ENCODE measurements at regions not wholly inside any gene's neighbourhood (a gene's known extent, or its start where the extent isn't known, plus 50 kb on each side); places are given as distances from the start of the nearest gene placed in this dataset.

- no peak for TF ChIP-seq PATZ1 (CRISPR knock-in tag; IDR thresholded peaks at IDR 0.05; ENCODE audit: borderline replicate concordance)
These were observed 567.0 kb upstream of the ZEB2 start (continued) for GRCh38 chr2:145086910-145087309.

DNA sequence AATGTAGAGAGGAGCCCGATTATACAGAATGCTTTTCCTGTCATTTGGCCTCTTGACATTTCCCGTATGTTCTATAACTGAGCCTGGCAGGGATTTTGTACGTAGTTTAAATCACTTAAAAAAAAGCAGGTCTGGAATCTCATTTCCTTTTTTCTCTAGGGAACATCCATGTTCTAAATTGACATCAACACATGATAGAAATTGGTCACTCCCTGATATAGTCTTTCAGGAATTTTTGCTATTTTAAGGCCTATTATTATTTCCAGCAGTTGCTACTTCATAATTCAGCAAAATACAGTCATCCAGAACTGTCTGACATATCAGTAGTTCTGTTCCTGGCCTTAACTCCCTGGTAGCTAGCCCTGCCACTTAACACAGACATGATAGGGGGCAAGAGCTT lies 565.7 kb upstream of the ZEB2 start:
- TF ChIP-seq GLIS3 (CRISPR knock-in tag; IDR thresholded peaks at IDR 0.05) (no peak), ISL1 (CRISPR knock-in tag; IDR thresholded peaks at IDR 0.05) (peak; percentile 74), TCF4 (CRISPR knock-in tag; IDR thresholded peaks at IDR 0.05; ENCODE audit: borderline replicate concordance) (no peak), POU6F1 (CRISPR knock-in tag; IDR thresholded peaks at IDR 0.05; ENCODE audit: borderline replicate concordance, low read depth) (no peak), SNAI2 (CRISPR knock-in tag; IDR thresholded peaks at IDR 0.05) (no peak), BACH2 (CRISPR knock-in tag; IDR thresholded peaks at IDR 0.05; ENCODE audit: borderline replicate concordance) (no peak), ARNTL (CRISPR knock-in tag; IDR thresholded peaks at IDR 0.05; ENCODE audit: borderline replicate concordance, low read depth) (no peak)
- TF ChIP-seq, protein P1, sequence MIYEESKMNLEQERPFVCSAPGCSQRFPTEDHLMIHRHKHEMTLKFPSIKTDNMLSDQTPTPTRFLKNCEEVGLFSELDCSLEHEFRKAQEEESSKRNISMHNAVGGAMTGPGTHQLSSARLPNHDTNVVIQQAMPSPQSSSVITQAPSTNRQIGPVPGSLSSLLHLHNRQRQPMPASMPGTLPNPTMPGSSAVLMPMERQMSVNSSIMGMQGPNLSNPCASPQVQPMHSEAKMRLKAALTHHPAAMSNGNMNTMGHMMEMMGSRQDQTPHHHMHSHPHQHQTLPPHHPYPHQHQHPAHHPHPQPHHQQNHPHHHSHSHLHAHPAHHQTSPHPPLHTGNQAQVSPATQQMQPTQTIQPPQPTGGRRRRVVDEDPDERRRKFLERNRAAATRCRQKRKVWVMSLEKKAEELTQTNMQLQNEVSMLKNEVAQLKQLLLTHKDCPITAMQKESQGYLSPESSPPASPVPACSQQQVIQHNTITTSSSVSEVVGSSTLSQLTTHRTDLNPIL (CRISPR knock-in tag; IDR thresholded peaks at IDR 0.05; ENCODE audit: low read depth): 0 out of 2 replicates have a peak, but pooled peaks have one; percentile 27
- peak; percentile 82 for ATAC-seq

DNA sequence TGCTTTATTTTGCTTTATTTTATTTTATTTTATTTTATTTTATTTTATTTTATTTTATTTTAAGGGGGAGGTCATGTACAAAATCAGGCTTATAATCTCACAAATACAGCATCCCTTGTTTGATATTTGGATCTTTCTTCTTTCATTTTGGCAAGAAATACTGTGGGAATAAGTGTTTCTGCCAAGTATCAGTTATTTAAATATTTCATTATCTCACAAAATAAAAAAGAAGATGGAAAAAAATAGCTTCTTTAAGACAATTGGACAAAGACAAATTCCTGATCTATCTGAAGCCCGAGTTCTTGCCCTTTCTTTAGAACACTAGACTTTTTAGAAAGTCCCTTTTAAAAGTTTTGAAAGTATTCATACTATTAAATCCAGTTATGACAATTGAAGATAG lies 560.5 kb upstream of the ZEB2 start:
- no peak for ATAC-seq
- TF ChIP-seq TCF4 (CRISPR knock-in tag; IDR thresholded peaks at IDR 0.05; ENCODE audit: borderline replicate concordance): no peak
- no peak for TF ChIP-seq ZNF565 (CRISPR knock-in tag; conservative IDR thresholded peaks at IDR 0.05; ENCODE audit: low read depth)

DNA sequence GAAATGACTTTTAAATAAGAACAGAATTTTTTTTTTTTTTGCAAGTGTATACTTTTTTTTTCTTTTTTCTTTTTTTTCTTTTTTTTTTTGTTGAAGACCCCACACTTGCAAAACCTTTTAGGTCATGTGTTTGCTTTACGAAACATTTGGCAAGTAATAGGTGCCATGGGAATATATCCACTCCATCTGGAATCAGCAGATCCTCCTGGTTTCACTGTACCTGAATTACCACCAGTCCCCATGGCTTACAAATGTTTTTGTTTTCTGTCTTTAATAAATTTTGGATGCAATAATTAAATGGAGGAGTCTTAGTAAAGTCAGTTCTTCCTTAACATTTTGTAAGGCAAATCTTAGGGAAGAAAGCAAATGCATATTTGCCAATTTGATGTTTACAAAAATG lies 559.7 kb upstream of the ZEB2 start:
- no peak for TF ChIP-seq ISL1 (CRISPR knock-in tag; IDR thresholded peaks at IDR 0.05)
- TF ChIP-seq ZNF70 (CRISPR knock-in tag; IDR thresholded peaks at IDR 0.05): no peak
- no peak for TF ChIP-seq TSHZ2 (CRISPR knock-in tag; IDR thresholded peaks at IDR 0.05)
- TF ChIP-seq, protein P2, sequence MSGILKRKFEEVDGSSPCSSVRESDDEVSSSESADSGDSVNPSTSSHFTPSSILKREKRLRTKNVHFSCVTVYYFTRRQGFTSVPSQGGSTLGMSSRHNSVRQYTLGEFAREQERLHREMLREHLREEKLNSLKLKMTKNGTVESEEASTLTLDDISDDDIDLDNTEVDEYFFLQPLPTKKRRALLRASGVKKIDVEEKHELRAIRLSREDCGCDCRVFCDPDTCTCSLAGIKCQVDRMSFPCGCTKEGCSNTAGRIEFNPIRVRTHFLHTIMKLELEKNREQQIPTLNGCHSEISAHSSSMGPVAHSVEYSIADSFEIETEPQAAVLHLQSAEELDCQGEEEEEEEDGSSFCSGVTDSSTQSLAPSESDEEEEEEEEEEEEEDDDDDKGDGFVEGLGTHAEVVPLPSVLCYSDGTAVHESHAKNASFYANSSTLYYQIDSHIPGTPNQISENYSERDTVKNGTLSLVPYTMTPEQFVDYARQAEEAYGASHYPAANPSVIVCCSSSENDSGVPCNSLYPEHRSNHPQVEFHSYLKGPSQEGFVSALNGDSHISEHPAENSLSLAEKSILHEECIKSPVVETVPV (CRISPR knock-in tag; IDR thresholded peaks at IDR 0.05): no peak
- ATAC-seq: no peak

DNA sequence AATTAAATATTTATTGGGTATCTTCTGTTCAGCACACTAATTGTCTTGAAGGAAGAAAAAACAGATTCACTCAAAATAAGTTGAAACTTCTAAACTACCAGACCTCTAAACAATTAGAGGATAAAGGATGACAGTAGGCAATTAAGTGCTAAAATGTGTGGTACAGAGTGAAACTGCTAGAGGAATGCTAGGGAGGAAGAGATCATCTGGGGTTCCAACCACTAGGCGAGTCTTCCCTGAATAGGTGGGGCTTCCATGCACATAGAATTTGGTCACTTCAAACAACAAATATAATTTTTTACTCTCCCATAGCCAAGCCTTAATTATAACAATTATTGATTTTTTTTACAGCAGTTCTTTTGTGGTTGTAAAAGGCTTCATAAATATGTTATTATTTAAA lies 559.0 kb upstream of the ZEB2 start:
- no peak for ATAC-seq
- TF ChIP-seq ZNF8 (CRISPR knock-in tag; IDR thresholded peaks at IDR 0.05) (no peak), ZNF70 (CRISPR knock-in tag; IDR thresholded peaks at IDR 0.05) (no peak), ISL1 (CRISPR knock-in tag; IDR thresholded peaks at IDR 0.05) (no peak), OSR1 (CRISPR knock-in tag; IDR thresholded peaks at IDR 0.05) (no peak), PATZ1 (CRISPR knock-in tag; IDR thresholded peaks at IDR 0.05; ENCODE audit: borderline replicate concordance) (no peak), RARB (CRISPR knock-in tag; IDR thresholded peaks at IDR 0.05) (no peak), ESRRG (CRISPR knock-in tag; IDR thresholded peaks at IDR 0.05) (no peak), CSDC2 (CRISPR knock-in tag; IDR thresholded peaks at IDR 0.05) (no peak), ZFP30 (CRISPR knock-in tag; IDR thresholded peaks at IDR 0.05) (no peak), SNAI2 (CRISPR knock-in tag; IDR thresholded peaks at IDR 0.05) (no peak)
- TF ChIP-seq, protein P2 (CRISPR knock-in tag; IDR thresholded peaks at IDR 0.05): no peak
